DMS 273 treated with DMSO at 0.1 percent for 48 hours (cell line): ENCODE measurements at regions not wholly inside any gene's neighbourhood (a gene's known extent, or its start where the extent isn't known, plus 50 kb on each side); places are given as distances from the start of the nearest gene placed in this dataset.
"Not testable (repeated sequence)": the region's sequence is repeated elsewhere in the genome, so short reads cannot be mapped to it uniquely, and the experiment has no call there.

Experiments
- DNase-seq: peaks from one replicate; lab custom pipeline; 2025; lab: John Stamatoyannopoulos, UW

GRCh38 chr16:6726621-6727020 is 606.0 kb upstream of the RBFOX1 start:
- no peak for DNase-seq

DNA sequence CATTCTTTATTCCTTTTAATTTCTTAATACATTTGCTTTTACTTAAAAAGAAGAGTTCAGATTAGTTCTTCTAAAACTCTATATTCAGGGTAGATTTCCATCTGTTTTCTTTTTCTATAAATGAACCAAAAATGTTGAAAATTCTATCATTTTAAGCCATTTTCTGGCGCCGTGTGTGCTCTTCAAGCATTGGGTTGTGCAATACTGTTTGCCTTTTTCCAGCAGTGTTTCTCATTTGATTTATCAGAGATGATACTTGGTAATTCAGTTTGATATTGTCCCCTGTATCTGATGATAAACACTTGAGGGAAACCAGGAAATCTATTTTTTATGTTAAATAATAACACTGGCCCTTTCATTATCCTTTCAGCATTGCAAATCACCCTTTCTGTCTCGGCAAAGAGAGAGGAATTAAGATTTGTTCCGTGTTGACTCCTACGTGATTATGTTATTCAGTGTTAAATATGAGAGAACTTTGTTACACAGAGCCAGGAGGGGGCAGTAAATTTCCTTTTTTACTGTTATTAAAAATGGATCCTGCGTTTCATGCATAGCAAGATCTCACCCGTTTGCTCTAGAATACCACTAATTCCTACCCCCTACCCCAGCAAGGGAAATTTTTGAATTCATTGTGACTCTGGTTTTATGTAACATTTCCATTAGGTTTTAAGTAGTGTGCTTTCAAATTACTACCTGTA is 606.9 kb upstream of the RBFOX1 start:
- no peak for DNase-seq

GRCh38 chr16:6725206-6725605 is 607.4 kb upstream of the RBFOX1 start:
- DNase-seq: not testable (repeated sequence)

GRCh38 chr16:6722786-6723185 is 609.9 kb upstream of the RBFOX1 start:
- DNase-seq: no peak

- no peak for DNase-seq
These were observed 618.1 kb upstream of the RBFOX1 start for GRCh38 chr16:6714510-6714909.

DNA sequence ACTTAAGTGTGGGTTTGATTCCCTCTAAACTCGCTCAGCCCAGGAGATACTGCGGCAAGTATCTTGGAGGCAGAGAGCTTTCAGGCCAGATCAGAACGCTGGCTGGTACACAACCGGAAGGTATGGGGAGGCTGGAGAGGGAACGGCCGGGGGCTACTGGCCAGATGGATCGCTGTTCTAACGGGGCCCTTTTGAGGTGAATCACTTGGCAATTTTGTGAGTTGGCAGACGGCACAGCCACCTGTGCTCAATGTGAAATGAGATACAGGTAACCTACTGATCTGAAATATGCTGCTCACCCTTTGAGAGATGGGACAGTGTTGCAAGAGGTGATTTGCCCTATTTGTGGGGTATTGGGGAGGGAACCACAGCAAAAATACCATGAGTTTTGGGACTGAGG is 622.9 kb upstream of the RBFOX1 start:
- no peak for DNase-seq

DNA sequence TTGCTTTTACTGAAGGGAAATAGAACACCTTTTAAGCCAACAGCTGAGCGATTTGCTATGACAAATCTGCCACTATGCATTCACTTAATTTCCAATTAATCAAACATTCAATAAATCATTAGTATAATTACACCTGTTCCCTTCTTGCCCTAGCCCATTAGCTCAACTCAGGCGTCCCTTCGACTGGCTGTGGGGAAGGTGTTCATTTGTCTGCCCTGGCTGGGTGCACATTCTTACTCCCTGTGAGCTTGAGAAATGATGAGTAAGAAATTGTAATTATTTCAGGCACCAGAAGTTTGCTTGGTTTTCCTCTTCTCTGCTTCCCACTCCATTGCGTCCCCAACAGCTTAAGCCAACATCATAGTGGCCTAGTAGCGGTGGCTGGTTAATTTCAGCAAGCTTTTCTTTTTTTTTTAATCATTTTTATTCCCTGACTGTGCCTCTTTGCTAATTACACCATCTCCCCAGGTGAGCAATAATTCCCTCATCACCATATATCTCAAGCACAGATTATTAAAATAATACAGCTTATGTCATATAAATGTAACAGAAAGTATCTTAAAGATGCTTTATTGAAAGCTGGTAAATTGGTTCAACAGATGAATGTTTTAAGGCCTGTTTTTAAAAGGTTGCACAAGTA is 623.9 kb upstream of the RBFOX1 start:
- no peak for DNase-seq

- no peak for DNase-seq
These were observed 628.2 kb upstream of the RBFOX1 start for GRCh38 chr16:6704306-6704930.

- no peak for DNase-seq
These were observed 631.5 kb upstream of the RBFOX1 start for GRCh38 chr16:6701096-6701495.

- DNase-seq: no peak
These were observed 634.1 kb upstream of the RBFOX1 start for GRCh38 chr16:6698548-6698947.

- DNase-seq: no peak
These were observed 637.0 kb upstream of the RBFOX1 start for GRCh38 chr16:6695666-6696065.

GRCh38 chr16:6694636-6695035 is 638.0 kb upstream of the RBFOX1 start:
- no peak for DNase-seq

GRCh38 chr16:6693418-6693817 is 639.2 kb upstream of the RBFOX1 start:
- not testable (repeated sequence) for DNase-seq

DNA sequence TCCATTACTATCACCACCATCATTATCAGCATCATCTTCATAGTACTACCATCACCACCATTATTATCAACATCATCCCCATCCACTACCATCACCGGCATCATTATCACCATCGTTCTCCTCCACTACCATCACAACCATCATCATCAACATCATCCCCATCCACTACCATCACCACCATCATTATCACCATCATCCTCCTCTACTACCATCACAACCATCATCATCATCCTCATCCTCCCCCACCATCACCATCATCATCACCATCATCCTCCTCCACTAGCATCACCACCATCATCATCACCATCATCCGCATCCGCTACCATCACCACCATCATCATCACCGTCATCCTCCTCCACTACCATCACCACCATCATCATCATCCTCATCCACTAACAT is 639.8 kb upstream of the RBFOX1 start:
- DNase-seq: no peak

- no peak for DNase-seq
These were observed 641.9 kb upstream of the RBFOX1 start for GRCh38 chr16:6690741-6691140.

GRCh38 chr16:6689643-6690042 is 643.0 kb upstream of the RBFOX1 start:
- DNase-seq: no peak

DNA sequence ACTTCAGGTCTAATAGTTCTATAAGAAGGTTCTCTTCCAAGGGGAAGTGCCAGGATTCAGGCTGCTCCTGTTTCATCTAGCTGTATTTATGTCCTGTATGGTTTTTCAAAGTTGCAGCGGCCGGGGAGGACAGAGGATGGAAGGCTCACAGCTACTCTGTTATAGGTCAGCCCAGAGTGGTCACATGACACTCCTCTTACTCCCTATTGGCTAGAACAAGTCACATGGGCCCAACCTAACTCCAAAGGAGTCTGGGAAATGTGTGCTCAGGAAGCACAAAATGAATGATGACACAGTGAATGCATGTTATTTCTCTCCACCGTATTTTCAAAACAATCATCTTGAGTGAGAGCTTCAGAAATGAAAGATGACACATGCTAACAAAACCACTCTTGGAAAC is 645.1 kb upstream of the RBFOX1 start:
- no peak for DNase-seq

DNA sequence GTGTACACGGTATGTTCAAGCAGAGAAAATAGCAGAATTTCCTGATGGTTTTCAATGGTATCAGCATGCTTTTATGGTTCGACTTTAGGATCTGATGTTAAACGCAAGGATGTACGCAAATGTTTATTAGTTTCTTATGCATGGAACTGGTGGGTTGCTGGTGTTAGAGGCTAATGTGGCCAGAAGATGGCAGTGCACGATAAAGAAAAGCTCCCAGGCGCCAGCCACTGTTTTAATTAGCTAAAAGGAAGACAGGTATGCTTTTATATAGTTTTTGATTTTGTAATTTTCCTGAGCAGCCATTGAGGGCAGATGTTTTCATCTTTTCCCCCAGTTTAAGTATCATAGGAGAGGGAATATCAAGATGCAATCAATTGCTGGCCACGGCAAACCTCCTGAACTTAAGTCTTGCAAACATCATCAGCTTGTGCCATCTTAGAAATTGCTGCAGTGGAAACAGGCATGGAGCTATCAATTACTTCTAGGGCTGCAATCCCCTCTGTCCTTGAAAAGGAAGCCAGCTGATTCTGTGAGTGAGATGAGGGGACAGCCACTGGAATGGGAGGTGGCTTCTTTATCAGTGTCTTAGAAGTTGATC is 648.5 kb upstream of the RBFOX1 start:
- no peak for DNase-seq

DNA sequence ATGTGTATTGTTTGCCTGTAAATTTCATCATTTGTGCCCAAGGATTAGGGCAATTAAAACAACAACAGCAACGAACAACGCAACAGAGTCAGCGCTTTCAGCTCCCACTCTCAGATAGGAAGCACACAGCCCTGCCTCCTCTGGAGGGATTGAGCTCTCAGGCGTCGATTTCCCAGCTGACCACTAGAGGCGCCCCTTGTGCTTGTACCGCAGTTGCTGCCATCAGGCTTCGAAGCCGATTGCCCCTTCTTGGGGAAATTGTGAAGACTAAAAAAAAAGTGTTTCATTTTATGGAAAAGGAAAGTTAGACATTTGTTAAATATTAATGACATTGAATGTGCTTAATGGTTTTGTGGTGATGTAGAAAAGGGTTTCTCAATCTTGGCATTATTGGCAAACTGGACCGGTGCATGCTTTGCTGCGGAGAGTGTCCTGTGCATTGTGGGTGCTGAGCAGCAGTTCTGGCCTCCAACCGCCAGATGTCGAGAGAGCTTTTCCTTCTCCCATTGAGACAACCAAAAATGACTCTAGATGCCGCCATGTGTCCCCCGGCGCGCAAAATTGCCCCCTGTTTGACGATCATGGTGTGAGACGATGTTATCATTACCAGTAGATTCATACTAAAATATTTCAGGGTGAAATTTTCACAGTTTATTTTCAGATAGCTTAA is 650.4 kb upstream of the RBFOX1 start:
- no peak for DNase-seq

DNA sequence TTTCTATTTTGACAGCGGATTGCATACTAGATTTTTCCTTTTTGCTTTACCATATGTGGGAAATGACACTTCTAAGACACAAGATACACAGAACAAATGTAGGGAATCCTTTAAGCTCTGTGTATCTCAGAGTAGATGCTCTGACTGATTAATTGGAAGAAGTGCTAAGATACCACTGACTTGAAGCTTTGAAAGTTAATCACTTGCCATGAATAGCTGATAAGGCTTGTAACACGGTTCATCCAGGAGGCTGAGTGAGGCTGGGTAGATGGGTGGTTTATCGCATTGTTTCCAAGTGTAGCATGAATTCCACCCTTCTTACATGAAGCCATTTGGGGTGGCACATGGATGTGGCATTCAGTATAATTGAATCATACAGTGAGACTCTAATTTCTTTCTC is 654.1 kb upstream of the RBFOX1 start:
- DNase-seq: no peak

GRCh38 chr16:6674071-6674470 is 658.6 kb upstream of the RBFOX1 start:
- DNase-seq: no peak

- no peak for DNase-seq
These were observed 660.1 kb upstream of the RBFOX1 start for GRCh38 chr16:6672507-6672906.

DNA sequence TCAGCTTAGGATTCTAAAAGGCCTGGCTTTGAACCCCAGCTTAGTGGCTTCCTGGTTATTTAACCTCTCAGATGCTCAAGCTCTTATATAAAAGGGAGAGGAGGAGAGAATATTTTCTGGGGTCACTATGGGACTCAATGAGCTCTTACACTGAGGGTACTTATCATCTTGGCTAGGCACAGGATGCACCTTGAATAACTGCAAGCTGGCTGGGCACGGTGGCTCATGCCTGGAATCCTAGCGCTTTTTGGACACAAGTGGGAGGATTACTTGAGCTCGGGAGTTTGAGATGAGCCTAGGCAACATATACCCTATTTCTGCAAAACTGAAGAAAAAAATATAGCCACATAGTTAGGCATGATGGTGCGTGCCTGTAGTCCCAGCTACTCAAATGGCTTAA is 665.3 kb upstream of the RBFOX1 start:
- no peak for DNase-seq
